Progenitor cell of endocrine pancreas (in vitro differentiated cells): ENCODE measurements at regions not wholly inside any gene's neighbourhood (a gene's known extent, or its start where the extent isn't known, plus 50 kb on each side); places are given as distances from the start of the nearest gene placed in this dataset.
A peak's percentile ranks its signal among the peaks of the same experiment; 100 is the strongest.

ENCODE experiments used
- DNase-seq: peaks from one replicate; pipeline ENCODE4 v3.0.0; 2021; ENCODE audit warnings: low spot score; ENCODE audit not compliant: unreplicated experiment
- H3K27ac Mint-ChIP-seq: 2 replicates; pipeline ENCODE4 v1.8.0; 2021; ENCODE audit warnings: mild to moderate bottlenecking, moderate library complexity, mixed read lengths
- H3K27me3 Mint-ChIP-seq: 2 replicates; pipeline ENCODE4 v1.8.0; 2021; ENCODE audit warnings: mixed read lengths
- H3K36me3 Mint-ChIP-seq: 2 replicates; pipeline ENCODE4 v1.8.0; 2022; ENCODE audit warnings: mixed read lengths; ENCODE audit not compliant: insufficient read depth
- H3K4me1 Mint-ChIP-seq: 2 replicates; pipeline ENCODE4 v1.8.0; 2021; ENCODE audit warnings: low read depth, mixed read lengths
- H3K4me3 Mint-ChIP-seq: 2 replicates; pipeline ENCODE4 v1.8.0; 2021; ENCODE audit warnings: low read depth, mild to moderate bottlenecking, moderate library complexity, mixed read lengths
- H3K9me3 Mint-ChIP-seq: 2 replicates; pipeline ENCODE4 v1.8.0; 2021; ENCODE audit warnings: low read depth, mixed read lengths
- TF ChIP-seq, protein P1 (sequence below): fragments of 200-600 bp; sonication (generic); IDR thresholded peaks from one replicate; pipeline ENCODE4 v1.5.0; 2021; ENCODE audit warnings: antibody characterized with exemption, mild to moderate bottlenecking; ENCODE audit not compliant: unreplicated experiment

DNA sequence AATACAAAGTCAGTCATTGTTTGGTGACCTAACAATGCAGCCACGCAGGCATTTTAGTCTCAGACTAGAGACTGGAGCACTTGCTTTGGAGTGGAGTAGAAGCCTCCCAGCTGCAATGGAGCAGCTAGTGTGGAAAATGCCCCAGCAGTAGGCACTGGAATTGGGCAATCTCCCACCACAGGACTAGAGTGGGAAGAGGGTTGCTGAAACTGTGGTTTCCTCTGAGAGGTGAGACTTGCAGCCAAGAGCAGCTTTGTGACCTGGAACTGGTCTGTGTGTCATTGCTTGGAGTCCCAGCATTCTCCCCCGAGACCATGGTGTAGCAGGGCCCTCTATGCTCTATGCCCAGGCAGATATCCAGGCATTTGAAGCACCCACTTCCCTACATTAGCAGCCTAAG is 556.3 kb downstream of the UQCRFS1 start:
- TF ChIP-seq, protein P1, sequence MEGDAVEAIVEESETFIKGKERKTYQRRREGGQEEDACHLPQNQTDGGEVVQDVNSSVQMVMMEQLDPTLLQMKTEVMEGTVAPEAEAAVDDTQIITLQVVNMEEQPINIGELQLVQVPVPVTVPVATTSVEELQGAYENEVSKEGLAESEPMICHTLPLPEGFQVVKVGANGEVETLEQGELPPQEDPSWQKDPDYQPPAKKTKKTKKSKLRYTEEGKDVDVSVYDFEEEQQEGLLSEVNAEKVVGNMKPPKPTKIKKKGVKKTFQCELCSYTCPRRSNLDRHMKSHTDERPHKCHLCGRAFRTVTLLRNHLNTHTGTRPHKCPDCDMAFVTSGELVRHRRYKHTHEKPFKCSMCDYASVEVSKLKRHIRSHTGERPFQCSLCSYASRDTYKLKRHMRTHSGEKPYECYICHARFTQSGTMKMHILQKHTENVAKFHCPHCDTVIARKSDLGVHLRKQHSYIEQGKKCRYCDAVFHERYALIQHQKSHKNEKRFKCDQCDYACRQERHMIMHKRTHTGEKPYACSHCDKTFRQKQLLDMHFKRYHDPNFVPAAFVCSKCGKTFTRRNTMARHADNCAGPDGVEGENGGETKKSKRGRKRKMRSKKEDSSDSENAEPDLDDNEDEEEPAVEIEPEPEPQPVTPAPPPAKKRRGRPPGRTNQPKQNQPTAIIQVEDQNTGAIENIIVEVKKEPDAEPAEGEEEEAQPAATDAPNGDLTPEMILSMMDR: no peak
- no peak for DNase-seq
- Mint-ChIP-seq H3K9me3 (peaks cover 6% of the 10 kb centered on the region), H3K27me3 (peaks cover 11% of the 10 kb centered on the region), H3K36me3 (no peaks in the 10 kb centered on the region), H3K4me3 (no peak overlapping the region), H3K4me1 (peaks cover 3% of the 10 kb centered on the region), H3K27ac (no peak overlapping the region)

- TF ChIP-seq, protein P1: no peak
- Mint-ChIP-seq H3K4me3 (no peak overlapping the region), H3K27ac (no peak overlapping the region), H3K36me3 (no peaks in the 10 kb centered on the region), H3K4me1 (peaks cover 3% of the 10 kb centered on the region), H3K9me3 (peaks cover 6% of the 10 kb centered on the region), H3K27me3 (peaks cover 11% of the 10 kb centered on the region)
- no peak for DNase-seq
Measured at GRCh38 chr19:28655054-28655453, 557.9 kb downstream of the UQCRFS1 start.

DNA sequence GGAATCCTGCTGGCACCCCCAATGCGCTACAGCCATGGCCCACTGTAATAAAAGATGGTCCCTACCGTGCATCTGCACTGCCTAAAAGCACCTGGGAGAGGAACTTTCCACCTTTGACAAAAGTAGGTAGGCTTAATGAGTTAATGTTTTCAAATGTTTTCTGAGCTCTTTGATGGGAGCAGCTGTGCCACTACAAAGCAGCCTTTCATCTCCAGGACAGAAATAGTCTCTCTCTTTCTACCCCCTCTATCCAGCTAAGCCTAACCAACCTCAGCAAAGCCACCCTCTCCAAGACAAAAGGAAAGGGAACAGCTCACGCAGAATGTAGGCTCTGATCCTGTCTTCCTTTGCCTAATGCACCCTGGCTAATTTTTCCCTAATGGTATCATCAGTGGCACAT is 560.2 kb downstream of the UQCRFS1 start:
- no peaks in the 10 kb centered on the region for H3K36me3 Mint-ChIP-seq
- peaks cover 8% of the 10 kb centered on the region for H3K27me3 Mint-ChIP-seq
- peaks cover 5% of the 10 kb centered on the region for H3K9me3 Mint-ChIP-seq
- no peak overlapping the region for H3K27ac Mint-ChIP-seq
- H3K4me3 Mint-ChIP-seq: no peak overlapping the region
- TF ChIP-seq, protein P1: no peak
- DNase-seq: no peak
- peaks cover 3% of the 10 kb centered on the region for H3K4me1 Mint-ChIP-seq

DNA sequence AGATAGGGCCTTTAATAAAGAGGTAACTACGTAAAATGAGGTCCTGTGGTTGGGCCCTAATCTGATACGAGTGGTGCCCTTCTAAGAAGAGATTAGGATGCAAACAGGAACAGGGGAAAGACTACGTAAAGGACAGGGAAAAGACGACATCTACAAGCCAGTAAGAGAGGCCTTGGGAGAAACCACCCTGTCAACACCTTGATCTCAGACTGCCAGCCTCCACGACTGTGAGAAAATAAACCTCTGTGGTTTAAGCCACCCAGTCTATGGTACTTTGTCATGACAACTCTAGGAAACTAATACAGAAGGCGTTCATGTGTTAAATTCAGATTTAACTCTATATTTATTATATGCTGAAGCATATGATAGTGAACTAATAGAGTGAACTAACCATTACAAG is 566.3 kb downstream of the UQCRFS1 start:
- TF ChIP-seq, protein P1: no peak
- Mint-ChIP-seq H3K27me3 (no peaks in the 10 kb centered on the region), H3K36me3 (no peaks in the 10 kb centered on the region), H3K9me3 (no peaks in the 10 kb centered on the region), H3K4me3 (no peak overlapping the region), H3K4me1 (peaks cover 23% of the 10 kb centered on the region), H3K27ac (peak overlapping the region; percentile 46)
- no peak for DNase-seq

DNA sequence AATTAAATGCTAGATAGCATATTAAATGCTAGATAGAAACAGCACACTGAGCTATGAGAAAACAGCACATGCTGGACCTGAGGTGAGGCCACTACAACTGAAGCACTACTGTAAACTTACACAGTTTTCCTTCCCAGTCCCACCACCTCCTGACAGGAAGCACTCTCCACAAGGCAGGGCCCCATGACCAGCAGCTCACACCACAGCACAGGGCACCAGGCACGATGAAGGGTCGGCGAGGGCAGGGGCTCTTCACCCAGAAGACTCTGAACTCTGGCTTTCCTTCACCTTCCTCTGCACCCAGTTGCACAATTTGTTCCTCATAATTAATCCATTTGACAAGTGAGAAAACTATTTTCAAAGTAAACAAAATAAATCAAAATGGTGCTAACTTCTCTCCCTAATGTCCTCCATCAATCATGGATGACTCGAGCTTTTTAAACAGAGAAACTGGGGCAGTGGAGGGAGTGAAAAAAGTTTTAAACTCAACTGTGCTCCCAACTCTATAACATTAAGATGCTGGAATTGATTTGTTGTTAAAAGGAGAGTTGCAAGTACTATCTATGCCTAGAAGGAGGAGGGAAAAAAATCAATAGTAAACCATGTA is 568.7 kb downstream of the UQCRFS1 start:
- H3K36me3 Mint-ChIP-seq: no peaks in the 10 kb centered on the region
- peak overlapping the region; percentile 50 for H3K27ac Mint-ChIP-seq
- H3K27me3 Mint-ChIP-seq: no peaks in the 10 kb centered on the region
- H3K9me3 Mint-ChIP-seq: no peaks in the 10 kb centered on the region
- no peak for DNase-seq
- TF ChIP-seq, protein P1: no peak
- H3K4me3 Mint-ChIP-seq: peak overlapping the region; percentile 5
- peaks cover 27% of the 10 kb centered on the region for H3K4me1 Mint-ChIP-seq
